KOPT-K1 (cell line): ENCODE measurements at regions not wholly inside any gene's neighbourhood (a gene's known extent, or its start where the extent isn't known, plus 50 kb on each side); places are given as distances from the start of the nearest gene placed in this dataset.
"Not testable (repeated sequence)": the region's sequence is repeated elsewhere in the genome, so short reads cannot be mapped to it uniquely, and the experiment has no call there.

Experiments used
- H3K27ac ChIP-seq: fragments of 200-600 bp; sonication (generic); 2 replicates; pipeline ENCODE4 v1.5.1; 2016; ENCODE audit warnings: antibody characterized with exemption, mild to moderate bottlenecking, low read depth, low read length; ENCODE audit not compliant: poor library complexity, severe bottlenecking
- H3K36me3 ChIP-seq: fragments of 200-600 bp; sonication (generic); 2 replicates; pipeline ENCODE4 v1.5.1; 2017; ENCODE audit warnings: antibody characterized with exemption, mild to moderate bottlenecking, low read length, moderate library complexity; ENCODE audit not compliant: insufficient read depth
- H3K9me3 ChIP-seq: fragments of 200-600 bp; sonication (generic); 2 replicates; pipeline ENCODE4 v1.5.1; 2017; ENCODE audit warnings: antibody characterized with exemption, low read length, mild to moderate bottlenecking; ENCODE audit not compliant: insufficient read depth, poor library complexity, severe bottlenecking

DNA sequence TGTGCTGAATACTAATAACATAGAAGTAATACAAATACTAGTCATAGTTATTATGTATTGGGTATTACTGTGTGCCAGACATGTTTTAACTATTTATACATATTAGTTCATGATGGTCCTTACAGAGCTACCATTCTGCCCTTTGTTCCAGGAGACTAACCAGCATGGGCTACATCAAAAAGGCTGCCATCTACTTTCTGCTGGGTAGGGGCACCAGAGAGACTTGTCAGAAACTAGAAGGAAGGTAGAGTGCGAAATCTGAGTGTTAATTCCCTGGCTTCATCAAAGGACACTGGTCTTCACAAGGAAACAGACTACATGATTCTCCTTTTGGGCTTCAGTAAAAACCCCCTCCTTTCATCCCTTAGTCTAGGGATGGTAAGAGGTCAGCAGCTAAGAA is 347.8 kb downstream of the GBA3 start:
- Histone ChIP-seq H3K9me3 (no peaks in the 10 kb centered on the region), H3K36me3 (no peaks in the 10 kb centered on the region), H3K27ac (no peak overlapping the region)

DNA sequence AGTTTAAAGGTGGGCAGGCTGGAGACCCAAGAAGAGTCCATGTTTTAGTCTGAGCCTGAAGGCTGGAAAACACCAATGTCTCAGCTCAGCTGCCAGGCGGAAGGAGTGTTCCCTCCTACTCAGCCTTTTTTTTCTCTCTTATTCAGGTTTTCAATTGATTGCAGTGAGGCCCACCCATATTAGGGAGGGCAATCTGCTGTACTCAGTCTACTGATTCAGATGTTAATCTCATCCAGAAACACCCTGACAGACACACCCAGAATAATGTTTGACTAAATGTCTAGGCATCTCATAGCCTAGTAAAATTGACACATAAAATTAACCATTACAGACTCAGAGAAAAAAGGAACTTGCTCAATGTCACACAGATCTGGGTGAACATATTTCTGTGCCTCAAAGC is 347.1 kb downstream of the GBA3 start:
- Histone ChIP-seq H3K36me3 (no peaks in the 10 kb centered on the region), H3K9me3 (no peaks in the 10 kb centered on the region), H3K27ac (no peak overlapping the region)

DNA sequence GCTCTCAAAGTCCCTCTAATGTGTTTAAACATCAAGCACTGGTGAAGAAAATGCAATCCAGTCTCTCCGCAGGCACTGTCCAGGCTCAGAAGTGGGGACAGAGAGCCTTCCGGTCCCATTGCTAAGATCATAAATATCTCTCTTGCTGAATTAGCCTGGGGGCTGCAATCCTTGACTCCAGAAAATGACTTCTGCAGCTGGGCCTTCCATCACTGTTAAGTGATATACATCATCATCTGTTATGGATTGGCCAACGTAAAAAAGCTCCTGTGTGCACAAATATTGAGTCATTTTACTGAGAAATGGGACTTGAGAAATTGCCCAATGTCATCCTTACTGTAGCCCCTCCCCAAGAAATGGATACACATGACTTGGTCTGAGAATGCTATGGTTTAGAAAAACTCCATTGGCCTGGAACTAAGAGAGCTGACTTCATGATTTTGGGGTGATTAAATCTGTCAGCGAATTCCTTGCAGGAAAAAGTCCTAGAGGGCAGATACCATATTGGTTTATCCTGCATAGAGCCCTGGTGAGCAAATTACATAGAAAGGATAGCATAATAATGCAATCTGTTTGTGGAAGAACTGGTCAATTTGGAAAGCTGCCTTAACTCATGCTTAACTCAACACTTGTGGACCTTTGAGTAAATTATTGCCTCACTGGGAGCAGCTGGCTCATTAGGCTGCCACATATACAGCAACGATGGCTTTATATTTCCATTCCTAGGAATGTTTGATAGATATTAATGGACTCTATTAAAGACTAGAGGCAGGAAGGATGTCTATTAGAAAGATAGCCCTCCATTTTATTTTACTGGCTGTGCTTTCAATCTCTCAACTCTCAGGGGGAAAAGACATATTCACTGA is 346.1 kb downstream of the GBA3 start:
- Histone ChIP-seq H3K27ac (no peak overlapping the region), H3K36me3 (no peaks in the 10 kb centered on the region), H3K9me3 (no peaks in the 10 kb centered on the region)

DNA sequence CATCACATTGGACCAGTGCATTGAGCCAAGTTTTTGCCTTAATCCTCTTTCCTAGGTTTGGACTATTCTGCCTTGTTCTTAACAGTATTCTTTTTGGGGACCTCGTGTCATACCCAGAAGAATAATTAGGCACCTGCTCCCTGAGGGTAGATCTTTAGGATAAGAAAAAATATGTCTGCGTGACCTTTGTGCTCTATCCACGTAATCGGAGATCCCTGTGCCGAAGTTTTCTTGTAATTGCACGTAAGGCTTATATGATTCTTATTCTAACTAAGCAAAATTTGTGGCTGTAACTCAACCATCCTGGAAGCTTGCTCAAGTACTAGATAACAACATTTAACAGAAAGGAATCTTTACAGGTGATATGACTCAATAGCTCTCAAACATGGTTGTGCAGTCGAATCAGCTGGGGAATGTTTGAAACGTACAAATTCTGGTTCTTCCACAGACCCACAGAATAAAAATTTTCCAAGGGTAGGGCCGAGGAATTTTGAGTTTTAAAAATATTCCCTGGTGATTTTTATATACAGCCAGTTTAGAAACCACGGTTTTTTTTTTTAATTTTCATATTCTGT is 344.3 kb downstream of the GBA3 start:
- Histone ChIP-seq H3K36me3 (no peaks in the 10 kb centered on the region), H3K9me3 (no peaks in the 10 kb centered on the region), H3K27ac (no peak overlapping the region)

DNA sequence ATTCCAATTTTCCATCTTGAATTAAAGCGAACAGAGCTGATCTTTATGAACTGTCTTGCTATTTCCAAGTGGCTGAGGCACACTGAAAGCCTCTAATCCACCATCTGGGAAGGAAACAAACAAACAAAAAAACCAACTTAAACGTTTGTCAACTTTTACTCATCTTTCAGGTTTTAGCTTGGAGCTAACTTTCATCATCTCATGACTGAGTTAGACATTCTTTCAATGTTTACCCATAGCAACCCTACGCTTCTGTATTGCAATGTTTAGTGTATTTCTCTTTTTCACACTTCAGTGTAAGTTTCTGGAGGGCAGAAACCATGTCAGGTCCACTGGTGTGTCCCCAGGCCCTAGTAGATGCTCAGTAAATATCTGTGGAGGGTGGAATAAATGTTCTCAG is 343.8 kb downstream of the GBA3 start:
- Histone ChIP-seq H3K27ac (no peak overlapping the region), H3K9me3 (no peaks in the 10 kb centered on the region), H3K36me3 (no peaks in the 10 kb centered on the region)

DNA sequence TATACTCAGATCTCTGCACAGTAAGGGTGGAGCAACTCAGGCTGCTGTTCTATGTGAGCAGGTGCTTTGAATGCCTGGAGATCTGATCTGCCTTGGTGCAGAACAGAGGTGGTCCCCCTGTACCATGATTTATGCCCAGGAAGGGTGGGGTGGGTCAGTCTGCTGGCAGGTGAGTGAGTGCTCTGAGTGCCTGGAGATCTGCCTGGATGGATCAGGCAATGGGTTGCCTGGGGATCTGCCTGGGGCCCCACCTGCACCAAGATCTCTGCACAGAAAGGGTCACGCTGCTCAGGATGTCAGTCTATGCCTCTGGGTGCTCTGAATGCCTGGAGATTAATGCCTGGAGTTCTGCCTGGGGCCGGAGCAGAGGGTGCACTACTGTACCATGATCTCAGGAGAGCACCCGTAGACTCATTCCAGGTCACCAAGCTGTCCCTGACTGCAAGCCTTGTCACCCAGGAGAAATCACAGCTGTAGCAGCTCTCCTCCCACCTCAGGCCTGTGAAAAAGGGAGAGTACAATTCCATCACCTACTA is 342.9 kb downstream of the GBA3 start:
- Histone ChIP-seq H3K9me3 (no peaks in the 10 kb centered on the region), H3K27ac (no peak overlapping the region), H3K36me3 (no peaks in the 10 kb centered on the region)

DNA sequence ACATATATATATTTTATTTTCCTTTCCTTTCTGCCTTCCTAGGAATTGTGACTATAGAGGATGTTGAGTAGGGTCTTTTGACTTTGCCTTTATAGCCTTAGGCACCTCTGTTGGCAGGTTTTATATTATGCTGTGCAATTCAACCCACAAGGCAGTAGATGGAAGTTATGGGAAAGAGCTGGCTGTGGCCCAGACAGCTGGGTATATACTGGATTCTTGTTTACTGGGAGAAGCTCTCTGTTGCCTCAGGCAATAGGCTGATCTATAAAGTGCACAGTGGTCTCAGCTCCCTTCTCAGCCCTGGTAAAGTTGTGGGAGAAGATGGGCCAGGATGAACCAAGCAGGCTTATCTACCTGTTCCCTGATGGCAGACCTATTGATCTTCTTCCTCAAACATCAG is 342.0 kb downstream of the GBA3 start:
- no peaks in the 10 kb centered on the region for H3K9me3 ChIP-seq
- H3K36me3 ChIP-seq = no peaks in the 10 kb centered on the region
- no peak overlapping the region for H3K27ac ChIP-seq

DNA sequence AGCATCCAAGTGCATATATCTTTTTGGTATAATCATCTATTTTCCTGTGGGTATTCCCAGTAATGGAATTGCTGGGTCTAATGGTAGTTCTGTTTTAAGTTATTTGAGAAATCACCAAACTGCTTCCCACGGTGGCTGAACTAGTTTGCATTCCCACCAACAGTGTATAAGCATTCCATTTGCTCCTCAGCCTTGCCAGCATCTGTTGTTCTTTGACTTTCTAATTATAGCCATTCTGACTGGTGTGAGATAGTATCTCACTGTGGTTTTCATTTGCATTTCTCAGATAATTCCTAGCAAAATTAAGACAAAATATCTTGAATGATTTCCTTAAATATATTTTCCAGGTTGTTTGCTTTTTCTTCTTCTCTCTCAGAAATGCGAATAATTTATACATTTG is 341.1 kb downstream of the GBA3 start:
- no peaks in the 10 kb centered on the region for H3K9me3 ChIP-seq
- H3K27ac ChIP-seq = no peak overlapping the region
- H3K36me3 ChIP-seq = no peaks in the 10 kb centered on the region

DNA sequence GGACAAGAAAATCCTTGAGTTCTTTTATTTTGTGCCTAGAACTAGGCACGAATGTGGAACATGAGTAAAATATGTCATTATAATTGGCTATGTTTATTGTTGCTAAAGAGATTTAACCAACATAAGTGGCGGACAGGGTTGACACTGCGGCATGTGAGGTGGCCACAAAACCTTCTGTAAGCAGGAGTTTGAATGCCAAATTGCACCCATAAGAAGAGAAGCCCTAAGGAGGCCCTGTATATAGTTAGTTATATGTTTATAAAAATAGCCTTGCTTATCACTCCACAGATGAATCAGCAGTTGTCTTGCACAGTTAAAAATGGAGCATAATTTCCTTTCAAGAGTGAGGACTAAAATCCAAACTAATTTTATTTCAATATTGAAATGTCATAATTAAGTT is 336.1 kb downstream of the GBA3 start:
- Histone ChIP-seq H3K27ac (no peak overlapping the region), H3K36me3 (no peaks in the 10 kb centered on the region), H3K9me3 (no peaks in the 10 kb centered on the region)

DNA sequence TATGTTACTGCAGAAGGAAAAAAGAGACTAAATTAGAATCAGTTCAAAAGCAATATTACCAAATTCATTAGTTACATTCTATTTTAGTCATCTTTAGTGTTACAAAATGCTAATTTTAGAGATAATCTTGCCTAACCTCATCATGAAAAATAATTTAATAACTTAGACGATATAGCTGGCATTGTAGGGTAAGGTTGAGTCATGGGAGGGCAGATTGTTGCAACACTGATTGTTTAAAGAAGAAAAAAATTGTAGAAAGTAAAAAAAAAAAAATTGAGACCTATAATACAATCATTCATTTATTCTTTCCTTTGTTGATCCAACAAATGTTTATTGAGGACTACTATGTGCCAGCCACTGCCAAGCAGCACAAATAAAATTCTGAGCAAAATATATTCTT is 330.9 kb downstream of the GBA3 start:
- no peaks in the 10 kb centered on the region for H3K36me3 ChIP-seq
- no peak overlapping the region for H3K27ac ChIP-seq
- no peaks in the 10 kb centered on the region for H3K9me3 ChIP-seq

DNA sequence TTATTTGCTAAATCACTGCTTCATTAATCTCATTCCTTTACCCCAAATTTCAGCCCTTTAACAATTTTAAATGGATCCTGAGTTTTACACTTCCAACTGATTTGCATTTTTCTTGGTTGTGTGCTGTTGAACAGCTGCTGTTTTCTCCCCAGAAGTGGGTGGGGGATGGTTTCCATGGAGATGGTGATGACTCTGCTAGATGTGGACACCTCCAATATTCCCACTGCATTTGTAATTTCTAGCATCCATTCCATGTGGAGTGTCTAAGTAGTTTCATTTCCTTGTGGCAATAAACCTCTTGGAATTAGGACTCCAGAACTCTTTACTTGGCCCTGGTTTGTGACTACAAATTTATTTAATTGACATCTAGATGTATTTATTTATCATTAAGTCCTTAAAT is 330.4 kb downstream of the GBA3 start:
- Histone ChIP-seq H3K9me3 (no peaks in the 10 kb centered on the region), H3K36me3 (no peaks in the 10 kb centered on the region), H3K27ac (no peak overlapping the region)

DNA sequence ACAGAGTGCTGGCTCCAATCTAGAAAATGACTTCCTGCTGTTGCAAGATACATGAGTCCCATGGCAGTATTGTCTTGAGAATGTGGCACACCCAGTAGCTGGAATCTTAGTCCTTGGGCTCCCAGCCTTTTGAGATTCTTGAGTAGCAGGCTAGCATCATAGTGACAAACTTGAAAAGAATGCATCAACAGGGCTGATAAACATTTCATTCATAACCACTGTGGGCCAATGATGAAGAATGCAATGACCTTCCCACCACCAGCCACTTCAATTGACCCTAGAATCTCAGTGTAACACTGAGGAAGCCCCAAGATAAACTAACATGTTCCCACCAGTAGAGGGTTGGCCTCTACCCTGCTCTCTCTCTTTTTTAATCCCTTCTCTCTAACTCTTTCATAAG is 329.3 kb downstream of the GBA3 start:
- Histone ChIP-seq H3K9me3 (no peaks in the 10 kb centered on the region), H3K27ac (no peak overlapping the region), H3K36me3 (no peaks in the 10 kb centered on the region)

DNA sequence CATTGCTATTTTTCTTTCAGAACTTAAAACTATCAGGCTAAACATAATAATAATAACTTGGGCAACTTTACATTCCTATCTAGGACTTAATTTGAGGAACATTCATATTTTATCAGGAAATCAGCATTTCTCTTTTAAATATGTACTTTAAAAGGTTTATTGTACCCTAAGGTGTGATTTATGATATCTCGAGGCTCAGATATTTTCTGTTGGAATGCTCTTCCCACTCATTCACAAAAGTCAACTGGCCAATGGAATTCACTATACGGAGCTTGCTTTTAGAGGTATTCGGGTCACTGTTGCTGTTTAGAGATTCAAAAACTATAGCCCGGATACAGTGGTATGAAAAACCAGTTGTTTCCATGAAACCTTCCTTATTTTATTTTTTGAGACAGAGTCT is 328.3 kb downstream of the GBA3 start:
- H3K36me3 ChIP-seq = no peaks in the 10 kb centered on the region
- H3K9me3 ChIP-seq = no peaks in the 10 kb centered on the region
- no peak overlapping the region for H3K27ac ChIP-seq

DNA sequence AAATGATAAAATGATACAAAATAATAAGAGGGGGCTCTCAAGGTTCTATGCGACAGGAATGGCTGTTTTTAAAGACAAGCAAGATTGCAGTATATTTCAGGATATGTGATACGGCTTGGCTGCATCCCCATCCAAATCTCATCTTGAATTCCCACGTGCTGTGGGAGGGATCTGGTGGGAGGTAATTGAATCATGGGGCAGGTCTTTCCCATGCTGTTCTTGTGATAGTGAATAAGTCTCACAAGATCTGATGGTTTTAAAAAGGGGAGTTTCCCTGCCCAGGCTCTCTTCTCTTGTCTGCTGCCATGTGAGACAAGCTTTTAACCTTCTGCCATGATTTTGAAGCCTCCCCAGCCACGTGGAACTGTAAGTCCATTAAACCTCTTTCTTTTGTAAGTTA is 327.7 kb downstream of the GBA3 start:
- H3K27ac ChIP-seq, H3K9me3 ChIP-seq, H3K36me3 ChIP-seq: not testable (repeated sequence)

DNA sequence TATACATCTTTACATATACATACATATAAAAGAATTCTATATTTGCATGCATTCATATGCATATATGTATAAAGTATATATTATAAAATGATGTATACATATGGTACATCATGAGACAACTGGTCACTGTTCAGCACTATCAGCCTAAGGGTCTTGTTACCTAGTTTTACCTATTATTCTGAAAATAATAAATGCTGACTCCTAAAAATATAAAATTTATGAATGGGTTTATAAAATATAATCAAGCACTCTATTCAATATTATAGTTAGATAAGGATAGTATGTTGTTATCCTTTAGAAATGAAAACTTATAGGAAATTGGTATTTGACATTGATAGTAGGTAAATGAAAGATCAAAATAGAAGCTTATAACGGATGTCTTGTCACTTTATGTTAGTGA is 324.2 kb downstream of the GBA3 start:
- Histone ChIP-seq H3K36me3 (no peaks in the 10 kb centered on the region), H3K27ac (no peak overlapping the region), H3K9me3 (no peaks in the 10 kb centered on the region)

DNA sequence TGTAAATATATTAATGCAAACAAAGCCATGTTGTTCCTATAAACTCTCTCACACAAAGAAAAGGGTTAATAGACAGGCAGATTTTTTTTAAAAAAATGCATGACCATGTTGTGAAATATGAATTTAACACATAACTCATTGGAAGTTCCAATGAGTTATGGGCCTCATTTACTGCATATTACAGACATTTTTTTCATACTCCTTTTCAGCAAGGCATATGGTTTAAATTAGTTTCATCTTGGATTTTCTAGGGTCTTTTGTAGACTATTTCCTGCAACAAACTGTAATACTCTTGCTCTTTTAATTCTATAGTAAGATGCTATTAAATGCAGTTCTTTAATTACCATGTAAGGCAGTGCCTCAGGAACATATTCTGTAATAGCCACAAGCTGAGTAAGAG is 323.1 kb downstream of the GBA3 start:
- Histone ChIP-seq H3K36me3 (no peaks in the 10 kb centered on the region), H3K9me3 (no peaks in the 10 kb centered on the region), H3K27ac (no peak overlapping the region)
